ENCODE measurements at regions not wholly inside any gene's neighbourhood (a gene's known extent, or its start where the extent isn't known, plus 50 kb on each side); places are given as distances from the start of the nearest gene placed in this dataset.
"Not testable (repeated sequence)": the region's sequence is repeated elsewhere in the genome, so short reads cannot be mapped to it uniquely, and the experiment has no call there.

- Histone ChIP-seq H3K4me3 (ENCODE audit: control insufficient read depth in 1 of 7, extremely low read depth in 1 of 7, insufficient read depth in 4 of 7, low read depth in 2 of 7, low read length in 6 of 7) (no peak overlapping the region), H3K27ac (ENCODE audit: insufficient read depth in 1 of 2, low read depth in 1 of 2, low read length in 2 of 2, poor library complexity in 1 of 2, severe bottlenecking in 2 of 2) (no peak overlapping the region), H3K27me3 (replicated peaks in 2 of 5; ENCODE audit: control insufficient read depth in 4 of 5, insufficient read depth in 5 of 5, low read length in 4 of 5) (no peaks in the 10 kb centered on the region), H3K36me3 (ENCODE audit: control insufficient read depth in 4 of 4, insufficient read depth in 4 of 4, low read length in 3 of 4) (no peaks in the 10 kb centered on the region), H3K9me3 (ENCODE audit: control extremely low read depth in 1 of 5, control insufficient read depth in 4 of 5, insufficient read depth in 2 of 5, low read depth in 1 of 5, low read length in 4 of 5) (peaks cover 0 to 1% (median 0%) of the 10 kb centered on the region in 5 experiments), H3K4me1 (ENCODE audit: control extremely low read depth in 1 of 4, control insufficient read depth in 4 of 4, insufficient read depth in 4 of 4, low read length in 3 of 4) (peaks cover 0 to 20% (median 4%) of the 10 kb centered on the region in 4 experiments)
- ChIA-PET CTCF (interaction anchor here (1.9 kb wide), 1 partner anchor 12 kb away, joined by 5 read pairs; no protein-coding TSS in a partner anchor), POLR2A (no interaction called here)
- no peak for DNase-seq
- 93% methylated on average over 35 of the region's 37 CpGs for WGBS (ENCODE audit: insufficient coverage)
These were observed 89.9 kb upstream of the SLC1A4 start for GRCh38 chr2:64899081-64899865.

DNA sequence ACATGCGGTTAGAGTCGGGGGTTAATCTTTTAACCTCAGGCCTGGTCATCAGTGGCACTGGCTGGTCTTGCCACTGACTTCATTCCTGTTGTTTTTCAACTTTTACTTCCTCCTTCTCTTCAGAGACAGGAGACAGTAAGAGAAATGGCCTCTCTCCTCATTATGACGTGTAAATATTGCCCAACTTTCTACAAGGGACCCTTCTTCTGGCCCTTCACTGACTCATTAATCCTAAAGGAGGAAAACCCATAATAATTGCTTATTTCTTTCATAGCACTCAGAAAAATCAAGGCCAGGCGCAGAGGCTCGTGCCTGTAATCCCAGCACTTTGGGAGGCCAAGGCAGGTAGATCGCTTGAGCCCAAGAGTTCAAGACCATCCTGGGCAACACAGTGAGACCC, 89.3 kb upstream of the SLC1A4 start:
- CTCF ChIA-PET = interaction anchor here (1.9 kb wide), 1 partner anchor 12 kb away, joined by 5 read pairs; no protein-coding TSS in a partner anchor
- peaks cover 0 to 26% (median 10%) of the 10 kb centered on the region in 4 experiments for H3K4me1 ChIP-seq (ENCODE audit: control extremely low read depth in 1 of 4, control insufficient read depth in 4 of 4, insufficient read depth in 4 of 4, low read length in 3 of 4)
- H3K27me3 ChIP-seq (replicated peaks in 2 of 5; ENCODE audit: control insufficient read depth in 4 of 5, insufficient read depth in 5 of 5, low read length in 4 of 5); DNase-seq; H3K9me3 ChIP-seq (ENCODE audit: control extremely low read depth in 1 of 5, control insufficient read depth in 4 of 5, insufficient read depth in 2 of 5, low read depth in 1 of 5, low read length in 4 of 5); POLR2A ChIA-PET; H3K36me3 ChIP-seq (ENCODE audit: control insufficient read depth in 4 of 4, insufficient read depth in 4 of 4, low read length in 3 of 4); H3K27ac ChIP-seq (ENCODE audit: insufficient read depth in 1 of 2, low read depth in 1 of 2, low read length in 2 of 2, poor library complexity in 1 of 2, severe bottlenecking in 2 of 2); H3K4me3 ChIP-seq (ENCODE audit: control insufficient read depth in 1 of 7, extremely low read depth in 1 of 7, insufficient read depth in 4 of 7, low read depth in 2 of 7, low read length in 6 of 7): not testable (repeated sequence)
- WGBS (ENCODE audit: insufficient coverage) = 84% methylated on average over 6 of the region's 6 CpGs

DNA sequence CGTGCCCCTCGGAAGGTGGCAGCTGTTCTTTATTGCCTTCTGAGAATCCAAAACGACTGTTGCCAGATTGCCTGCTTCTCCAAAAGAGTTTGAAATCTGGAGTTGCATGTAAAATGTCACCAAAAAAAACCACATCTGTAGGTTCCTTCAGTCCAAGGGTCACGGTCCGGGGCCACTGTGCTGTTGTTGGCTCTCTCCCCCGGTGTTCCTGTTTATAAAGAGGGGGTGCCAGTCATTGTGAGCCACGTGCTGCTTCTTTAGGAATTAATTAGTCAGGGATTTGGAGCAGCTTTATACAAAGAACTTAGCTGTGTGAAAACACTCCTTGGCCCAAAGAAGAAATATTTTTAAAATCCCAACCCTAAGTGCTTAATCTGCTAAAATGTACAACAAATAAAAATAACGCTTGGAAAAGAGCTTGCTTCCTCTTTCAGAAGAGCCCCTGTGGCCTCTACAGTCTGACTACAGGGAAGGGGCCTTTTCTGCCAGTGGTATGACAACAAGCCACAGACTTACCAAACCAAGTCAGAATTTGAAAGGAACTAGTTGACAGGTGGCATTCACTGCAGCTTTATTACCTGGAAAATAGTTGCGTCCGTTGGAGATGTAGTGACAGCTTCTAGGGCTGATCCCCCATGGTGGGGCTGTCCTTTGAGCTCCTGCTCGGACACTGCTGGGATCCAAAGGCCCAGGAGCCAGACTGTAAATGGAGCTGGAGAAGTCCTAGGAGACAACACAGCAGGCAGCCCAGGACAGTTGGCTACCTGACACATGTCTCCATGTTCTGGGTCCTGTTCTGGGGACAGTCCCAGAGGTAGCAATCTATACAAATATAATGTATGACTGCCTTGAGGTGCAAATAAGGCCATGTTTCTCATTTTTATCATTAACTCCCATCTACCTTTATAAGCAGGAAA, 84.5 kb upstream of the SLC1A4 start:
- no peaks in the 10 kb centered on the region for H3K36me3 ChIP-seq (ENCODE audit: control insufficient read depth in 4 of 4, insufficient read depth in 4 of 4, low read length in 3 of 4)
- H3K9me3 ChIP-seq (ENCODE audit: control extremely low read depth in 1 of 5, control insufficient read depth in 4 of 5, insufficient read depth in 2 of 5, low read depth in 1 of 5, low read length in 4 of 5) = no peaks in the 10 kb centered on the region
- POLR2A ChIA-PET = interaction anchor here (1.5 kb wide), 1 partner anchor 153 kb away, joined by 3 read pairs; no protein-coding TSS in a partner anchor
- no peak overlapping the region for H3K27ac ChIP-seq (ENCODE audit: insufficient read depth in 1 of 2, low read depth in 1 of 2, low read length in 2 of 2, poor library complexity in 1 of 2, severe bottlenecking in 2 of 2)
- CTCF ChIA-PET = interaction anchor here (0.6 to 3.2 kb wide), 4 partner anchors 8 to 26 kb away, joined by 3 to 17 read pairs (median 6); no protein-coding TSS in a partner anchor
- peaks cover 0 to 39% (median 15%) of the 10 kb centered on the region in 4 experiments for H3K4me1 ChIP-seq (ENCODE audit: control extremely low read depth in 1 of 4, control insufficient read depth in 4 of 4, insufficient read depth in 4 of 4, low read length in 3 of 4)
- peak in 2 of 3 donors; percentile 62 to 67 for DNase-seq
- no peaks in the 10 kb centered on the region for H3K27me3 ChIP-seq (replicated peaks in 2 of 5; ENCODE audit: control insufficient read depth in 4 of 5, insufficient read depth in 5 of 5, low read length in 4 of 5)
- peak overlapping the region in 2 of 7 experiments; percentile 16 to 33 for H3K4me3 ChIP-seq (ENCODE audit: control insufficient read depth in 1 of 7, extremely low read depth in 1 of 7, insufficient read depth in 4 of 7, low read depth in 2 of 7, low read length in 6 of 7)
- WGBS (ENCODE audit: insufficient coverage) = 24% methylated on average over 10 of the region's 11 CpGs

DNA sequence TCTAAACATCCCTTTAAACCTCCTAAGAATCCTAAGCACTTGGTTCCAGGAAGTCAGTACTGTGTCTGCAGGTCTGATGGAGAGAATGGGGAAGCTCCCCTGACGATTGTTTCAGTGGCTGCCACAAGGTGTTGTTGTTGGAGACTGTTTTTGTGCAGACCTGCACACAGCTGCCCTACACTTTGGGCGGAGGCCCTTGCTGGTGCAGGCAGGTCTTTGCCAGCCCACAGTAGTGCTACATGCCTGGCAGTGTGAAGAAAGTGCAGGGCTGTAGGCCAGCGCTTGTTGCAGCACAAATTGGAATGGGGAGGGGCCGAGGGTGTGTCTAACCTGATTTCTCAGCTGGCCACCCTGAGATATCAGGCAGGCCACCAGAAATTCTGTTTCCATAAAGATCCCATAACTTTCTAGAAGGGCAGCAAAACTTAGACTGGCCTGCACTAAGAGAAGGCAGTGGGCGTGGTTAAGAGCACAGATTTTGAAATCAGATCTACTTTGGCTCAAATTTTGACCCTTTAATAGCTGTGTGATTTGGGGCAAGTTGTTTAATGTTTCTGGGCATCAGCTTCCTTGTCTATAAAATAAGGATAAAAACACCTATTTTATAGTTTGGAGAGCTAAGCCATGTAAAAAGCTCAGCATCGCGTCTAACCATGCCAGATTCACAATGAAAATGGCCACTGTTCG, 83.7 kb upstream of the SLC1A4 start:
- POLR2A ChIA-PET = no interaction called here
- no peak overlapping the region for H3K27ac ChIP-seq (ENCODE audit: insufficient read depth in 1 of 2, low read depth in 1 of 2, low read length in 2 of 2, poor library complexity in 1 of 2, severe bottlenecking in 2 of 2)
- CTCF ChIA-PET = interaction anchor here (0.5 to 3.2 kb wide), 5 partner anchors 10 to 141 kb away, joined by 3 to 17 read pairs (median 3); no protein-coding TSS in a partner anchor
- H3K4me1 ChIP-seq (ENCODE audit: control extremely low read depth in 1 of 4, control insufficient read depth in 4 of 4, insufficient read depth in 4 of 4, low read length in 3 of 4) = peaks cover 0 to 36% (median 15%) of the 10 kb centered on the region in 4 experiments
- H3K9me3 ChIP-seq (ENCODE audit: control extremely low read depth in 1 of 5, control insufficient read depth in 4 of 5, insufficient read depth in 2 of 5, low read depth in 1 of 5, low read length in 4 of 5) = no peaks in the 10 kb centered on the region
- WGBS (ENCODE audit: insufficient coverage) = 92% methylated on average over 6 of the region's 8 CpGs
- no peaks in the 10 kb centered on the region for H3K36me3 ChIP-seq (ENCODE audit: control insufficient read depth in 4 of 4, insufficient read depth in 4 of 4, low read length in 3 of 4)
- H3K4me3 ChIP-seq (ENCODE audit: control insufficient read depth in 1 of 7, extremely low read depth in 1 of 7, insufficient read depth in 4 of 7, low read depth in 2 of 7, low read length in 6 of 7) = peak overlapping the region in 1 of 7 experiments; percentile 5
- no peaks in the 10 kb centered on the region for H3K27me3 ChIP-seq (replicated peaks in 2 of 5; ENCODE audit: control insufficient read depth in 4 of 5, insufficient read depth in 5 of 5, low read length in 4 of 5)
- DNase-seq = peak in 2 of 3 donors; percentile 58 to 64

DNA sequence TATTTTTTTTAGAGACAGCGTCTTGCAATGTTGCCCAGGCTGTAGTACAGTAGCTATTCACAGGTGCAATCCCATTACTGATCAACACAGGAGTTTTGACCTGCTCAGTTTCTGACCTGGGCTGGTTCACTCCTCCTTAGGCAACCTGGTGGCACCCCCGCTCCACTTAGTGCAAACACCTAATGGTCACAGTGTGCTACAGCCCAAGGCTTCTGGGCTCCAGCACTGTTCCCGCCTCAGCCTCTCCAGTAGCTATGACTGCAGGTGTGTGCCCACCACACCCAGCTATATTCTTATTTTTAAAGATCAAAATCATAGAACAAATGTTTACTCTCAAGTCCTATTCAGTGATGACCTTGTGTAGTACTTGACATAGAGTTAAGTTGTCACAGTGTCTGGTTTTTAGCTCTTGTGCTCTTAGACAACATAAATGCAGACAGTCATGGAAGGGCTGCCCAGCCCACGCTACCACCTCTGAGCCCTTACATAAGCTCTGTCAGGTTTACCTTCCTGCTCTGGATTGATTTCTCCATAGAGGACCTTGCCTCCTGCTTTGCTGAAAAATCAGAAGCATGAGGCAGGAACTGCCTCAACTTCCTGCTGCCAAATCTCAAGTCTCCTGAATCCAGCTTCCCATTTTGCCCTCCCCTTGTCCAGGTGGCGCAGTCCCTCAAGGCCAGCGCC, 82.2 kb upstream of the SLC1A4 start:
- ChIA-PET POLR2A (no interaction called here), CTCF (interaction anchor here (0.8 to 2.3 kb wide), 7 partner anchors 9 to 313 kb away, joined by 3 to 17 read pairs (median 3); no protein-coding TSS in a partner anchor)
- H3K4me3 ChIP-seq (ENCODE audit: control insufficient read depth in 1 of 7, extremely low read depth in 1 of 7, insufficient read depth in 4 of 7, low read depth in 2 of 7, low read length in 6 of 7) = no peak overlapping the region
- H3K27me3 ChIP-seq (replicated peaks in 2 of 5; ENCODE audit: control insufficient read depth in 4 of 5, insufficient read depth in 5 of 5, low read length in 4 of 5) = no peaks in the 10 kb centered on the region
- H3K4me1 ChIP-seq (ENCODE audit: control extremely low read depth in 1 of 4, control insufficient read depth in 4 of 4, insufficient read depth in 4 of 4, low read length in 3 of 4) = peaks cover 0 to 40% (median 15%) of the 10 kb centered on the region in 4 experiments
- WGBS (ENCODE audit: insufficient coverage) = 85% methylated on average over 5 of the region's 6 CpGs
- no peaks in the 10 kb centered on the region for H3K9me3 ChIP-seq (ENCODE audit: control extremely low read depth in 1 of 5, control insufficient read depth in 4 of 5, insufficient read depth in 2 of 5, low read depth in 1 of 5, low read length in 4 of 5)
- no peaks in the 10 kb centered on the region for H3K36me3 ChIP-seq (ENCODE audit: control insufficient read depth in 4 of 4, insufficient read depth in 4 of 4, low read length in 3 of 4)
- H3K27ac ChIP-seq (ENCODE audit: insufficient read depth in 1 of 2, low read depth in 1 of 2, low read length in 2 of 2, poor library complexity in 1 of 2, severe bottlenecking in 2 of 2) = no peak overlapping the region
- no peak for DNase-seq

DNA sequence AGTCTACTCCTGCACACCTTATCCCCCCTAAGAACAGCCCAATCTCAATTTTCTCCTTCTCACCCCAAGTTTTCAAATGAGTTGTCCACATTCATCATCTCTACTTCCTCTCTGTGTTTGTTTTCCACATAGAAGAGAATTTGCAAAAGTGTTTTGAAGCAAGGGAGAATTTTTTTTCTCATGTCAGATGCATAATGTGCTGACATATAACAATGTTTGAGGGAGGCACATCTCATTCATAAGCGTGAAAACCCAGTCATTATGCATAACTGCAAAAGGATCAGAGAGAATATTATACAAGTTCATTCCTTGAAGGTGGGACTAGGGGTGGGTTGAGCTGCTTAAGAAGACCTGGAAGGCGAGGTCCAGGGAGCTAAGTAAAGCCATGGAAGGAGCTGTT, 80.8 kb upstream of the SLC1A4 start:
- H3K4me1 ChIP-seq (ENCODE audit: control extremely low read depth in 1 of 4, control insufficient read depth in 4 of 4, insufficient read depth in 4 of 4, low read length in 3 of 4) = peaks cover 0 to 42% (median 18%) of the 10 kb centered on the region in 4 experiments
- no peak for DNase-seq
- no peaks in the 10 kb centered on the region for H3K36me3 ChIP-seq (ENCODE audit: control insufficient read depth in 4 of 4, insufficient read depth in 4 of 4, low read length in 3 of 4)
- CTCF ChIA-PET = interaction anchor here (1.0 to 2.3 kb wide), 4 partner anchors 110 to 161 kb away, joined by 3 to 5 read pairs (median 4); no protein-coding TSS in a partner anchor
- 100% methylated on average over 1 of the region's 2 CpGs for WGBS (ENCODE audit: insufficient coverage)
- no peak overlapping the region for H3K27ac ChIP-seq (ENCODE audit: insufficient read depth in 1 of 2, low read depth in 1 of 2, low read length in 2 of 2, poor library complexity in 1 of 2, severe bottlenecking in 2 of 2)
- no peaks in the 10 kb centered on the region for H3K27me3 ChIP-seq (replicated peaks in 2 of 5; ENCODE audit: control insufficient read depth in 4 of 5, insufficient read depth in 5 of 5, low read length in 4 of 5)
- H3K4me3 ChIP-seq (ENCODE audit: control insufficient read depth in 1 of 7, extremely low read depth in 1 of 7, insufficient read depth in 4 of 7, low read depth in 2 of 7, low read length in 6 of 7) = no peak overlapping the region
- no peaks in the 10 kb centered on the region for H3K9me3 ChIP-seq (ENCODE audit: control extremely low read depth in 1 of 5, control insufficient read depth in 4 of 5, insufficient read depth in 2 of 5, low read depth in 1 of 5, low read length in 4 of 5)
- POLR2A ChIA-PET = interaction anchor here (0.5 kb wide), 1 partner anchor 252 kb away, joined by 3 read pairs; no protein-coding TSS in a partner anchor
